ENCODE measurements at regions not wholly inside any gene's neighbourhood (a gene's known extent, or its start where the extent isn't known, plus 50 kb on each side); places are given as distances from the start of the nearest gene placed in this dataset.
"Not testable (repeated sequence)": the region's sequence is repeated elsewhere in the genome, so short reads cannot be mapped to it uniquely, and the experiment has no call there.

- no peak for DNase-seq
These were observed 713.5 kb downstream of the RFPL4B start for GRCh38 chr6:113060664-113061063.

- no peak for DNase-seq
These were observed 718.5 kb downstream of the RFPL4B start for GRCh38 chr6:113065611-113066010.

GRCh38 chr6:113067612-113068275, 720.6 kb downstream of the RFPL4B start:
- DNase-seq = no peak

GRCh38 chr6:113068570-113068969, 721.4 kb downstream of the RFPL4B start:
- DNase-seq = no peak

GRCh38 chr6:113070681-113071080, 723.6 kb downstream of the RFPL4B start:
- DNase-seq = not testable (repeated sequence)

GRCh38 chr6:113073611-113074191, 726.6 kb downstream of the RFPL4B start:
- no peak for DNase-seq

- DNase-seq = no peak
These were observed 729.0 kb downstream of the RFPL4B start for GRCh38 chr6:113076116-113076515.

- DNase-seq = no peak
These were observed 729.7 kb downstream of the RFPL4B start for GRCh38 chr6:113076816-113077215.

- no peak for DNase-seq
These were observed 730.7 kb downstream of the RFPL4B start for GRCh38 chr6:113077794-113078193.

GRCh38 chr6:113078791-113079190, 731.7 kb downstream of the RFPL4B start:
- DNase-seq = no peak

GRCh38 chr6:113082745-113083144, 735.6 kb downstream of the RFPL4B start:
- DNase-seq = no peak

- no peak for DNase-seq
These were observed 736.8 kb downstream of the RFPL4B start for GRCh38 chr6:113083947-113084346.

- DNase-seq = no peak
These were observed 741.9 kb downstream of the RFPL4B start for GRCh38 chr6:113089056-113089455.

- no peak for DNase-seq
These were observed 745.7 kb downstream of the RFPL4B start for GRCh38 chr6:113092795-113093194.

GRCh38 chr6:113094779-113095178, 747.6 kb downstream of the RFPL4B start:
- DNase-seq = no peak

GRCh38 chr6:113095841-113096240, 748.7 kb downstream of the RFPL4B start:
- no peak for DNase-seq

- no peak for DNase-seq
These were observed 754.4 kb upstream of the MARCKS start for GRCh38 chr6:113102761-113103160.

GRCh38 chr6:113103634-113104361, 753.3 kb upstream of the MARCKS start:
- DNase-seq = no peak

- DNase-seq = no peak
These were observed 752.6 kb upstream of the MARCKS start for GRCh38 chr6:113104541-113104940.

- DNase-seq = no peak
These were observed 752.2 kb upstream of the MARCKS start for GRCh38 chr6:113104951-113105350.

GRCh38 chr6:113110211-113110610, 746.9 kb upstream of the MARCKS start:
- DNase-seq = no peak

GRCh38 chr6:113111550-113111949, 745.6 kb upstream of the MARCKS start:
- DNase-seq = no peak

GRCh38 chr6:113112086-113112485, 745.1 kb upstream of the MARCKS start:
- DNase-seq = no peak

GRCh38 chr6:113115196-113115595, 741.9 kb upstream of the MARCKS start:
- DNase-seq = no peak

Data from activated naive CD4-positive, alpha-beta T cell treated with Interleukin-2 at 50 U/mL for 16 hours (primary cell).